ENCODE measurements at regions not wholly inside any gene's neighbourhood (a gene's known extent, or its start where the extent isn't known, plus 50 kb on each side); places are given as distances from the start of the nearest gene placed in this dataset.

GRCh38 chr10:52696232-52696631 lies 76.4 kb downstream of the MBL2 start:
- DNase-seq (ENCODE audit: low read depth): no peak

DNA sequence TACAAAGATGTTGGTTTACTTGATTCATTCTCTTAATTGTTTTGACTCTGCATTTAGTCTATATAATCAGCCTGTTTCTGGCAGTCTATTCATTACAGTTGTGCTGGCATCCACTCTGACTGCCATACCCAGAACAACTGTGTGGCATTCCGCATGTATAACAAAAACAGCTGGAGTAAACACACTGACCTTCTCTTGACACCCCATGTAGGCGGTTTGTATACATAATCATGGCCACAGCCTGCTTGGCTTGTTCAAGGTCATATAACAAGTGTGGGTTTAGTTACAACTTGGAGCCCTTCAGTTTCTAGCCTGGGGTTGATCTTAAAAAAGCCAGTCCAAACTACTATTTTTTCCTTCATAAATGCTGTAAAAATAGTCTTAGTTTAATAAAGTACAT lies 70.9 kb downstream of the MBL2 start:
- no peak for DNase-seq (ENCODE audit: low read depth)

- no peak for DNase-seq (ENCODE audit: low read depth)
Observed at GRCh38 chr10:52703451-52703850, 69.1 kb downstream of the MBL2 start.

DNA sequence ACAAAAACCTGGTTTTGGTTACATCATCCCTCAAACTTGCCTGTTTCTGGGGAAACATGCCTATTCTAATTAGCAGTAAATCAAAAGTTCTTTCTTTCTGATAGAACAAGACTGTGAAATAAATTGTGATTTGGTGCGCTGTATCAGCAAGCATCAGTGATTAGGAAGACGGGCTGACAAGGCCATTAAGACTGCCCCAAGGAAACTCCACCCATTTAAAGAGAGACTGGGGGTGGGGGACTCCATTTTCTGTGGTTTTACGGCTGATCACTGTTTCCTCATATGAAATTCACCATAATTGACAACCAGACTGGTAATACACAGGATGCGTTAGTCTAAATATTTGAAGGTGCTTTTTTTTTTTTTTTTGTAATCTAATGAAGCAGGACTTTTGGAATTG lies 68.7 kb downstream of the MBL2 start:
- no peak for DNase-seq (ENCODE audit: low read depth)

DNA sequence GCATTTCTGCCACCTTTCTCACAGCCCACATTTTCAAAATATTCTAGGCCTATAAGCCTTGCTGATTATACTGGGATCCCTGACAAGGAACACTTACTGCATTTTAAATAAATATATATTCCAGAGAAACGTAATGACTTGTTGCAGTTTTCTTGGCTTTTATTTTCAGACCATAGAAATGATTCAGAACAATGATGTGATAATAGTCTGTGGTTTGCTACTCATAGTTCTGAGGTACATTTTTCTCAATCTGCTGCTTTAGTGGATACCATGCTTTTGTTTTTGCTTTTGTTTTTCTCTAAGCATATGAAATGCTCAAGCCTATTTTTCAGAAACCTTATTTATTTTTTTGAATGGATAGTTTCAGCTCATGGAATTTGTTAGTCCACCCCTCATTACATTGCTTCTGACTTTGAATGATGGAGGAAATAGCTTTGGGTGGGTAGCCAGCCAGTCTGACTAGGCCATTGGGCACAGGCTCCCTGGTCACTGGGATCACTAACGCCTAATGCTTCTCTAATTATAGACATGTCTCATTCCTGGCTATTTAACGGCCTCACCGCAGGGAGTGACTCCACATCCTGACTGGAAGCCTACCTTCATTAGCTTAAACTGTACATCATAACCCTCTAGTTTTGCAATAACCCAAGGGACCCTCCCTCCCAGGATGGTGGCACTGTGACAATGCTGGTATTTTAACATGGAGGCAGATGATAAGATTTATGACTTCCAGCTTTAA lies 66.1 kb downstream of the MBL2 start:
- DNase-seq (ENCODE audit: low read depth): no peak
